ENCODE measurements at regions not wholly inside any gene's neighbourhood (a gene's known extent, or its start where the extent isn't known, plus 50 kb on each side); places are given as distances from the start of the nearest gene placed in this dataset.
"Not testable (repeated sequence)": the region's sequence is repeated elsewhere in the genome, so short reads cannot be mapped to it uniquely, and the experiment has no call there.

GRCh38 chr9:108411632-108412031 is 444.2 kb downstream of the ACTL7B start:
- DNase-seq (ENCODE audit: low spot score): no peak

- DNase-seq (ENCODE audit: low spot score): no peak
Observed at GRCh38 chr9:108410161-108410560, 445.6 kb downstream of the ACTL7B start.

GRCh38 chr9:108400297-108400696 is 455.5 kb downstream of the ACTL7B start:
- no peak for DNase-seq (ENCODE audit: low spot score)

- DNase-seq (ENCODE audit: low spot score): no peak
Observed at GRCh38 chr9:108399851-108400250, 455.9 kb downstream of the ACTL7B start.

GRCh38 chr9:108397286-108397685 is 458.5 kb downstream of the ACTL7B start:
- DNase-seq (ENCODE audit: low spot score): no peak

GRCh38 chr9:108396611-108397010 is 459.2 kb downstream of the ACTL7B start:
- no peak for DNase-seq (ENCODE audit: low spot score)

GRCh38 chr9:108396193-108396592 is 459.6 kb downstream of the ACTL7B start:
- DNase-seq (ENCODE audit: low spot score): no peak

- DNase-seq (ENCODE audit: low spot score): no peak
Observed at GRCh38 chr9:108395421-108395820, 460.4 kb downstream of the ACTL7B start.

- no peak for DNase-seq (ENCODE audit: low spot score)
Observed at GRCh38 chr9:108394726-108395125, 461.1 kb downstream of the ACTL7B start.

- not testable (repeated sequence) for DNase-seq (ENCODE audit: low spot score)
Observed at GRCh38 chr9:108393481-108394001, 462.2 kb downstream of the ACTL7B start.

- no peak for DNase-seq (ENCODE audit: low spot score)
Observed at GRCh38 chr9:108392877-108393276, 462.9 kb downstream of the ACTL7B start.

GRCh38 chr9:108389056-108389455 is 466.7 kb downstream of the ACTL7B start:
- no peak for DNase-seq (ENCODE audit: low spot score)

- DNase-seq (ENCODE audit: low spot score): peak; percentile 63
Observed at GRCh38 chr9:108386859-108387384, 468.9 kb downstream of the ACTL7B start.

- DNase-seq (ENCODE audit: low spot score): no peak
Observed at GRCh38 chr9:108386032-108386431, 469.8 kb downstream of the ACTL7B start.

- DNase-seq (ENCODE audit: low spot score): no peak
Observed at GRCh38 chr9:108383796-108384195, 472.0 kb downstream of the ACTL7B start.

- DNase-seq (ENCODE audit: low spot score): no peak
Observed at GRCh38 chr9:108382310-108382709, 473.5 kb downstream of the ACTL7B start.

- peak; percentile 25 for DNase-seq (ENCODE audit: low spot score)
Observed at GRCh38 chr9:108377881-108378280, 477.9 kb downstream of the ACTL7B start.

GRCh38 chr9:108377382-108377781 is 478.4 kb downstream of the ACTL7B start:
- no peak for DNase-seq (ENCODE audit: low spot score)

GRCh38 chr9:108376140-108376539 is 479.6 kb downstream of the ACTL7B start:
- no peak for DNase-seq (ENCODE audit: low spot score)

- DNase-seq (ENCODE audit: low spot score): no peak
Observed at GRCh38 chr9:108374626-108375025, 481.2 kb downstream of the ACTL7B start.

- no peak for DNase-seq (ENCODE audit: low spot score)
Observed at GRCh38 chr9:108367188-108367587, 488.6 kb downstream of the ACTL7B start.

GRCh38 chr9:108363311-108363710 is 492.5 kb downstream of the ACTL7B start:
- no peak for DNase-seq (ENCODE audit: low spot score)

GRCh38 chr9:108360304-108360703 is 495.5 kb downstream of the ACTL7B start:
- DNase-seq (ENCODE audit: low spot score): no peak

GRCh38 chr9:108356806-108357205 is 499.0 kb downstream of the ACTL7B start:
- DNase-seq (ENCODE audit: low spot score): no peak
